Right lung (tissue), 2 donors: ENCODE measurements at regions not wholly inside any gene's neighbourhood (a gene's known extent, or its start where the extent isn't known, plus 50 kb on each side); places are given as distances from the start of the nearest gene placed in this dataset.

Experiments used
- DNase-seq, 2 donors: peaks; one replicate each; pipeline ENCODE4 v3.0.0-alpha.2; 2013

- peak; percentile 1 to 12 for DNase-seq
These were observed 161.7 kb upstream of the PLEKHA5 start for GRCh38 chr12:18967814-18968213.

- no peak for DNase-seq
These were observed 160.0 kb upstream of the PLEKHA5 start for GRCh38 chr12:18969512-18969911.

GRCh38 chr12:18970603-18971002 lies 158.9 kb upstream of the PLEKHA5 start:
- no peak for DNase-seq

- DNase-seq, result no peak
These were observed 157.6 kb upstream of the PLEKHA5 start for GRCh38 chr12:18971932-18972331.

GRCh38 chr12:18975933-18976332 lies 153.6 kb upstream of the PLEKHA5 start:
- no peak for DNase-seq

- no peak for DNase-seq
These were observed 150.0 kb upstream of the PLEKHA5 start for GRCh38 chr12:18979401-18980126.

GRCh38 chr12:18981732-18982131 lies 147.8 kb upstream of the PLEKHA5 start:
- DNase-seq, result no peak

GRCh38 chr12:18982226-18982949 lies 147.1 kb upstream of the PLEKHA5 start:
- DNase-seq, result no peak

GRCh38 chr12:18983854-18984253 lies 145.7 kb upstream of the PLEKHA5 start:
- no peak for DNase-seq

- no peak for DNase-seq
These were observed 138.7 kb upstream of the PLEKHA5 start for GRCh38 chr12:18990856-18991255.

- no peak for DNase-seq
These were observed 137.2 kb upstream of the PLEKHA5 start for GRCh38 chr12:18992336-18992735.

- DNase-seq, result no peak
These were observed 130.9 kb upstream of the PLEKHA5 start for GRCh38 chr12:18998343-18999261.

GRCh38 chr12:19000836-19001235 lies 128.7 kb upstream of the PLEKHA5 start:
- no peak for DNase-seq

GRCh38 chr12:19002216-19002615 lies 127.3 kb upstream of the PLEKHA5 start:
- DNase-seq, result no peak

GRCh38 chr12:19003141-19003540 lies 126.4 kb upstream of the PLEKHA5 start:
- DNase-seq, result no peak

GRCh38 chr12:19003987-19004619 lies 125.4 kb upstream of the PLEKHA5 start:
- no peak for DNase-seq

- no peak for DNase-seq
These were observed 124.2 kb upstream of the PLEKHA5 start for GRCh38 chr12:19005257-19005801.

- no peak for DNase-seq
These were observed 122.9 kb upstream of the PLEKHA5 start for GRCh38 chr12:19006626-19007137.

GRCh38 chr12:19008102-19008501 lies 121.4 kb upstream of the PLEKHA5 start:
- no peak for DNase-seq

- no peak for DNase-seq
These were observed 119.4 kb upstream of the PLEKHA5 start for GRCh38 chr12:19010087-19010486.

GRCh38 chr12:19010726-19011125 lies 118.8 kb upstream of the PLEKHA5 start:
- DNase-seq, result no peak
